ENCODE measurements at regions not wholly inside any gene's neighbourhood (a gene's known extent, or its start where the extent isn't known, plus 50 kb on each side); places are given as distances from the start of the nearest gene placed in this dataset.

GRCh38 chr15:39434163-39434562 is 146.7 kb upstream of the THBS1 start:
- no peak for DNase-seq

GRCh38 chr15:39434751-39435238 is 146.1 kb upstream of the THBS1 start:
- DNase-seq: peak; percentile 31 to 50

GRCh38 chr15:39435244-39435643 is 145.6 kb upstream of the THBS1 start:
- DNase-seq: no peak

DNA sequence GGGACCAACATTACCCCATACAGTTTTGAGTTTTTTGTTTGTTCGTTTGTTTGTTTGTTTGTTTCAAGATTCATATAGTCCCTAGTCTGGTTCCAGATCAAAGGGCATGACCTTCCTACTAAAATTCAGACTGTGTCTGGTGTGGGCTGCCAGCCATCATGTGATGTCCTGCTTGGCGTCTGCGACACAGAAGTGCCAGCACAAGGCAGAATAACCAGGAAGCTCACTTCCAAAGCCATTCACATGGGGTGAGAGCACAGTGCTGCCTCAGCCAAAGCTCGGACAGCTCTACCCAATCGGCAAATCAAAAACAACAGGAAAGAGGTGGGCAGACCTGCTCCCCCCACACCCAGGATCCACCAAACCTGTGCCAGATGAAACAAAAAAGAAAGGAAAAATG is 142.6 kb upstream of the THBS1 start:
- peak; percentile 65 to 87 for DNase-seq

DNA sequence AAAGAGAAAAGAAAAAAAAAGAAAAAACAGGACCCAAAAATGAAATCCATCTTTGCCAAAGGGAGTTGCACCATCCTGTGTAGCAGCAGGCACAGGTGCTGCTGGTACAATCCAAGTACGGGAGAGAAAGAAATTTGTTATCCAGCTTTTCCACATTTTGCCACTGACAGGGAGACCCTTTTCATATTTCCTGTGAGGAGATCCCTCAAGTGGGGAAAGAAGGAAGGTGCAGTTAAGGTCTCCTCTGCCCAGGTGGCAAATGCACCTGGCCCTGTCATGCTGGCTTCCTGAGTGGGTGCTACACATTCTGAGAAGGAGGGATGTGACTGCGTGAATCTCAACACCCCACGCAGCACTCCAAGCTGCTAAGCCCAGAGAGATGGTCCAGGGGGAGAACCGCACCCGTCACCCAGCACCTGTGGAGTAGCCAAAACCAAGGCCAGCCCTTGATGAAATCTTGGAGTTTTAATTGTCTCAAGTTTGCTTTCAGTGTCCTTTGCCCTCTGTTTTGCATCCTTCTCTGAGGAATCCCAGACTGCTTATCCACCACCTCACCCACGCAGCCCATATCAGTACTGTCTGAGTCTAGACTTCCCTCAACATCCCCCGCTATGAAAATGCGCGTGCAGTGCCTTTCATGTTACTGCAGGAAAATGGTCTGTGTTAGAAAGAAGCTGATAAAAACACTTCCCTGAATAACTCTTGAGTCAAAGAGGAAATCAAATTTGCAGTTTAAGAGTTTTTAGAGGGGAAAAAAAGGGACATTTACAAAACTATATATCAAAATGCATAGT is 141.9 kb upstream of the THBS1 start:
- DNase-seq: peak; percentile 58 to 77

DNA sequence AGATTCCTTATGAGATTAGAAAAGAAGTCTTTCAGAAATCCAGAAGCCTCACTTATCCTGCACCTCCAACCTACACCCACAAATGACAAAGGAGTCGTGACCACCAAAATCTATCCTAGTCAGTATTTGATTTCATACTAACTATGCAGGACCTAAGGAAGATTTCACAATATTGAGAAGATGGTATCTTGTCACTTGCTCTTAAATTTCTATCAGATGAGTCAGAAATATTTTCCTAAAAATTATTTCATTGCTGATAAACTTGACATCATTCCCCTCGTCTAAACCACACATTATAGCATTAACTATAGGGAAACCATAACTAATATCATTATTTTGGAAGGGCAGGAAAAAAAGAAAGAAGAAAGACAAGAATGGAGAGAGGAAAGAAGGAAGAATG is 138.0 kb upstream of the THBS1 start:
- no peak for DNase-seq

GRCh38 chr15:39443659-39444219 is 137.1 kb upstream of the THBS1 start:
- no peak for DNase-seq

DNA sequence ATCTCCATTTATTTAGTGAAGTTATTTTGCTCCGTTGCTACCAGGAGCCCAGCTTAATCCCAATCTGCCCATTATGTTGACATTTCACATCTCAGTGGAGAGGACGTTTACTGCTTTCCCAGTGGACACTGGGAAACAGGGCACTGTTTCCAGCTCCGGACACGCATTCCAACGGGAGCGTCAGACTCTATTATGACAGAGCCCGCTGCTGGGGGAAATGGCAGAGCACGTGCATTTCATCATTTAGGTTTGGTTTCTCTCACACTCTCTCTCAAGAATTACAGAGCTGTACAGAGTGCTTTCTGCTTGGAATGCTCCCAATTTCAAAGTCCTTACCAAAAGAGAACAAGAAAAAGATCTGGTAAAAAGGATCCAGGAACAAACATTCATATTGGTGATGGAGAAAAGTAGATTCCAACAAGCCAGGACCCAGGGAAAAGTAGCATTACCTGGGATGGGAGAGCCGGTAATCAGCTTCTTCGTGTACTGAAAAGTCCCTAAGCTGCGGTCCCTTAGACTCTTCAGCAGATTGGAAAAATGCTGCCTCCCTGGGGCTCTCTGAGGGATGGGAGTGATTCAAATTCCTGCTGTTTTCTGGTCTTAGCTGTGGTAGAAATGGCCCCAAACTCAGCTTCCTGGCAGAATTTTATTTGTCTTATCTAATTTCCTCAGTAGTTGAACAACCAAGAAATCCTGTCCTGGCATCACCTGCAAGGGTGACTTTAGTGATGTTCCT is 136.0 kb upstream of the THBS1 start:
- DNase-seq: no peak

- no peak for DNase-seq
These were observed 134.9 kb upstream of the THBS1 start for GRCh38 chr15:39445931-39446330.

DNA sequence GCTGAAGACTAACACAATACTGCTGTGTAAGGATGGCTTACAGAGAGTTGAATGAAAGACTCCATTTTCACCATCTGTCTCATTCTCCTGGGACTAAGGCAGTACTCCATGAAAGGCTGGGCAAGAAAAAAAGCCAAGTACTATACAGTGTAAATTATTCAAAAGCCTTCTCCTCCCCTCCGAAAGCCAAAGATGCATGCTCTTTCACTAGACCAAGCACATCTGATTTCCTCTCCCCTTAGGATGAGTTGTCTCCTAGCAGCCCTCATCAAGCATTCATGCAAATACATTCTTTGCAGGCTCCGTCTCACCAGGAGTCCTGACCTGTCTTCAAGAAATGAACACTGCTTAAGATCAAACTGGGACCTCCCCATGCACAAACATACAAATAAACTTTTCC is 133.5 kb upstream of the THBS1 start:
- no peak for DNase-seq

DNA sequence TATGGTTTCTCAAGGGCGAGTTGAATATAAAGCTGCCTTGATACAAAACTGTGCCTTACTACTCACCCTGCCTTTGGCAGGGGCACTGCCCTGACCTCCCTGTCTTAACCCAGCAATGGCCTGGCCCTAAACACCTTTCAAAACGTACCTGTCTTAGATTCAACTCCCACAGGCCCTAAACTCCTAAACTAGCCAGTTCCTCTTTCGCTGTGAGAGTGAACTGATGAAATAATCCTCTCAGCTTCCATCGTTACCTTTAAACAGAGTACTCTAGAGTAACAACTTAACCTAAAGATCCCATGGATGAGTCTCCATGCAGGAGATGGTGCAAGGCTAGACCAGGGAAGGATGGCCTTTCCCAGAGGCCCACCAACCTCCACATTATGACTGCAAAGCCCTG is 133.0 kb upstream of the THBS1 start:
- DNase-seq: no peak

DNA sequence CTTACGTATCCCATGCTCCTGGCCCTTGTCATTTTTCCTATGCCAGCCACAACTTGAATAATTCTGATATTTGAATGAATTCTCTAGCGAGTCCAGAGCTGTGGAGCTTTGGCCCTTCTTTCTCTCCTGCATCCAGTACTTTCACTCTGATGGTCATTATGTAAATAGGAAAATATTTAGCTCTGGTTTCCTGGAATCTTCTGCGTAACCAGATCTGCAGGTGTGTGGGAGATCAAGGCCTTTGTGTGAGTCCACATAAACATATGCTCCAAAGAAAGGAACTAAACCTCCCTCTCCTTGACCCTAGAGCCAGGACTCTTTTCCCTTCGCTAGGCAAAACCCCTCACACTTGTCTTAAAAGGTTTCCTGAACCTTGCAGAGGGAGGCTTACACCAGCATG is 132.5 kb upstream of the THBS1 start:
- no peak for DNase-seq

- DNase-seq: no peak
These were observed 129.7 kb upstream of the THBS1 start for GRCh38 chr15:39451121-39451688.

DNA sequence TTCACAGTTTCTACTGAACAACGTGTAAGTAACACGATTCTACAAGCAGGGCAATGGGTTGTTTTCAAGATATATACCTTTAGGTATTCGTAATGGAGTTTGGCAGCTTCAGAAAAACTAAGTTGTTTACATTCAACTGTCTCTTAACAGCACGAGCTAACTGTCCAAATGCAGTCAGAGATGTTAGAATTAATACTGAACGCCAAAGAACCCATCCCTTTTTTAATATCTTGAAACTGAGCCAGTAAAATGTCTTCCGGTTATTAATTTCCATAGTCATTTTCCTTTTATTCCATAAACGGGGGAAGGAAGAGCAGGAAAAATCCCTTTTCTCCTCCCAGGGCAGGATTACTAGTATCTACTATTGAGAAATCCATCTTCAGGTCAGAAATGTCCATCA is 129.0 kb upstream of the THBS1 start:
- no peak for DNase-seq

- peak; percentile 79 to 84 for DNase-seq
These were observed 127.3 kb upstream of the THBS1 start for GRCh38 chr15:39453620-39454019.

DNA sequence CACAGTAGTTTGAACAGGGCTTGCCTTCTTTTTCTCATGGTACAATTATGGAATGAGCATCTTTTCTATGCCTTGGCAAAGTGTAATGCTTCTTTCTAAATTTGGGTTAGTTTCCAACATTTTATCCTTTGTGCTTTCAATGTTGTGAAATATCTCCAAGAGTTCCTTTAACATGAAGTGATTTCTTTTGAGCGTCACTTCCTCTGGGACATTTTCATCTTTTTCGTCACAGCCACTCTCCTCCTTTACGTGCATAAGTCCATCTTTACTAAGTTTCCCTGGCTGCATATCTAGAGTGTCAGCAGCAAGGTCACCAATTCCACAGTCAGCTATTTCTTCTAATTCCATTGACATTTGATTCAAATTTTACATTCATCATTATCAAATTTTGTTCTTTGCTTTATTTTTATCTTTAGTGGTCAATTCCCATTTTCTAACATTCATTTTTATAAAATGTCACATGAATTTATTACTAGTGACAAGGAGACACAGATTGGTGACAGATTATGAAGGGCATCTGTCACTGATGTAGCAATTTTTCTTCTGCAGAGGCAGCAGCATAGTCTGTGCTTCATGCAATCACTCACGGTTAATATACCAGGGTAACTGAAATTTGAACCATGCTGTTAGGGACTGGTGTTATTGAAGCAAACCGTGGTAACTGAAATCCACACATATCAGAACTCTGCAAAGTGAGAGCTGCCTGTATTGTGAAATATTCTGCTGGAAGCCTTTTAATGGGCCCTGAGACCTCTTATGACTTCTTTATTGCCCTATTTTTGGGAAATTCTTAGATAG is 126.5 kb upstream of the THBS1 start:
- peak; percentile 31 to 46 for DNase-seq

DNA sequence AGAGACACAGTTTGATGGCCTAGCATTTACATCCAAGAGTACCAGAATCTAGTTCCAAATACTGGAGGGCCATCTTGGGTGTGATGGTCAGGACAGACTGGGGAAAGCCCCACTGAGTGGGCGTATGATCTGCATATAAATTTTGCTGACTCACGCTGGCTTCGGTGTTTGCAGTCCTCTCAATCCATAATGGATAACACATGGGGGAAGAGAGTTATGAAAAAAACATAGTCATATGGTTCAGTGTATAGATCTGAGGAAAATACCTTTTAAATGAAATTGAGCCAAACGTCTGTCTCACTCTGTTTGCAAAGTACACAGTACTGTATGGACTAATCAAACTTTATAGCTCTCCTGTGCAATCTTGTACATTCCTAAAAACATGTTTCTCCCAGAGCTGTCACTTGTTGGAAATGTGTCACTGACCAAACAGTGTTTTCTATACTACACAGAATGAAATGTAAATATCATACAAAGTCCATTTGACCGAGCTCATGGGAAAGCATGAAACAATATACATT is 125.3 kb upstream of the THBS1 start:
- peak; percentile 22 to 64 for DNase-seq

GRCh38 chr15:39456159-39456558 is 124.7 kb upstream of the THBS1 start:
- no peak for DNase-seq

DNA sequence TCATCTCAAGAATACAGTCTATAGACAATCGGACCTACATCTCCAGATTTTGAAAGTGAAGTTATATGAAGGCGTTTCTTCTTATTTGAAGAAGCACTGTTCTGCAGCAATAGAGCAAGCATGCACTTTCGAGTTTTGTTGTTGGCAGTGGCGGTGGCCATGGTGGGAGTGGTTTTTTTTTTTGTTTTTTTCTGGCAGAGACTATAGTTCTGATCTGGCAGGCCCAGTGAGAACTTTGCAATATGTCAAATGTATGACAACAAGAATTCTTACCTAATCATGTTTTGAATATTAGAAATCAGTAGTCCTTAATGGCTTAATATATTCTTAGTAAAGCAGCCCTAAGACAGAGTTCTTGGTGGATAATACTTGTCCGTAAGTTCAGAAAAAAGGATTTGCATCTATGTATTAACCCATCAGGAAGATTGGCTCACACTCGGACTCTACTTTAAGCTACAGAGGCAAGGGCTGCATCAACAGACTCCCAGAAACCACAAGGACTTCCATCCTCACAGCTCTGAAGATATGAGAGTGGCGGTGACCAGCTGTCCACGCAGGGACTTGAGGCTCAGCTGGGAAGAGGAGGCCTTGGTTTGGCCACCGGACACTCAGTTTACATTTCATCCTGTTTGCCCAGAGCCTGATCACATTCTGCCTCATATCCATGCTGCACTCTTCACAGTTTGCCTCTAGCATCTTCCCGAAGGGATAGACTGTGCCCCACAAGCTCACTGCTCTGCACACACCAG is 124.1 kb upstream of the THBS1 start:
- no peak for DNase-seq

DNA sequence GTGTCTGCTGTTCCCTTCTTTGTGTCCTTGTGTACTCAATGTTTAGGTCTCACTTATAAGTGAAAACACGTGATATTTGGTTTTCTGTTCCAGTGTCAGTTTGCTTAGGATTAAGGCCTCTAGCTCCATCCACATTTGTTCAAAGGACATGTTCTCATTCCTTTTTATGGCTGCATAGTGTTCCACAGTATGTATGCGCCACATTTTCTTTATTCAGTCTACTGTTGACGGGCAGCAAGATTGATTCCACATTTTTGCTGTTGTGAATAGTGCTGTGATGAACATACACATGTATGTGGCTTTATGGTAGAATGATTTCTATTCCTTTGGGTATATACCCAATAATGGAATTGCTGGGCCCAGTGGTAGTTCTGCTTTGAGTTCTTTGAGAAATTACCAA is 122.7 kb upstream of the THBS1 start:
- DNase-seq: no peak

DNA sequence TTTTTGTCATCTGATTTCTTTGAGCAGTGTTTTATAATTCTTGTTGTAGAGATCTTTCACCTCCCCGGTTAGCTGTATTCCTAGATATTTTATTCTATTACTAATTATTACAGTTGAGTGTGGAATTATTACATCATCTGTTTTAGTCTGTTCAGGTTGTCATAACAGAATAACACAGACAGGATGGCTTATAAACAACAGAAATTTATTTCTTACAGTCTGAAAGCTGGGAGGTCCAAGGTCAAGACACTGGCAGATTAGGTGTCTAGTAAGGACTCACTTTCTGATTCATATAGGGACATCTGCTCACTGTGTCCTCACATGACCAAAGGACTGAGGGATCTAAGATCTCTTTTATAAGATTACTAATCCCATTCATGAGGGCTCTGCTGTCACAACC is 121.3 kb upstream of the THBS1 start:
- no peak for DNase-seq

DNA sequence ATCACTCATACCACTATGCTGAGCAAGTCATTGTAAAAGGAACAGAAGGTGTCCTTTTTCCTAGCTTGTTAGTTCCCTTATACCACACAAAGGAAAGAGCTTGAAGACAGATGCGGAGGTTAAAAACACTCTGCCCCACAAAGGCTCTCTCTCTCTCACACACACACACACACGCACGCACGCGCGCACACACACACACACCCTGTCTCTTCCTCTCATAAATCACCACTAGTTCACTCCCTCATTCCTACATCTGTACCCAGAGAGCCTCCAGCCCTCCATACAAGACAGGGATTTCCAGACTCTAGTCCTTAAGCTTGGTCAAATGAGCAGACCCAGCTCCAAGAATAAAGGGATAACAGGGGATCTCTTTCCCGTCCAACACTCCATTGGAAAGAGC is 120.1 kb upstream of the THBS1 start:
- no peak for DNase-seq
